Thyroid gland (tissue), 4 donors: ENCODE measurements at regions not wholly inside any gene's neighbourhood (a gene's known extent, or its start where the extent isn't known, plus 50 kb on each side); places are given as distances from the start of the nearest gene placed in this dataset.

Experiments
- CTCF ChIP-seq, 6 experiments: fragments of 200-600 bp in 3 of 6; fragments of 450-650 bp in 3 of 6; sonication (generic) in 3 of 6; IDR thresholded peaks; one replicate each; pipeline ENCODE4 v1.5.1; 2016 to 2019; ENCODE audit warnings: antibody characterized with exemption in 6 of 6, mild to moderate bottlenecking in 2 of 6, inconsistent platforms in 1 of 6, moderate library complexity in 1 of 6
- POLR2A ChIP-seq, 2 donors: fragments of 450-650 bp; IDR thresholded peaks; one replicate each; pipeline ENCODE4 v1.6.1; 2017; ENCODE audit warnings: antibody characterized with exemption in 2 of 2, mild to moderate bottlenecking in 2 of 2, moderate library complexity in 1 of 2

GRCh38 chr1:82843876-82844275 lies 1043.1 kb downstream of the ADGRL2 start:
- TF ChIP-seq POLR2A (IDR thresholded peaks at IDR 0.05) = no peak
- no peak for TF ChIP-seq CTCF (IDR thresholded peaks at IDR 0.05)
